ENCODE measurements at regions not wholly inside any gene's neighbourhood (a gene's known extent, or its start where the extent isn't known, plus 50 kb on each side); places are given as distances from the start of the nearest gene placed in this dataset.

GRCh38 chr4:160091631-160092030 is 988.8 kb downstream of the RAPGEF2 start (continued):
- TF ChIP-seq CHD2 (IDR thresholded peaks at IDR 0.05; ENCODE audit: low read length) = no peak
- TF ChIP-seq SAP30 (IDR thresholded peaks at IDR 0.05; ENCODE audit: insufficient read depth, insufficient replicate concordance, low read length) = no peak

Measured in H1 (cell line).